ENCODE measurements at regions not wholly inside any gene's neighbourhood (a gene's known extent, or its start where the extent isn't known, plus 50 kb on each side); places are given as distances from the start of the nearest gene placed in this dataset.

DNA sequence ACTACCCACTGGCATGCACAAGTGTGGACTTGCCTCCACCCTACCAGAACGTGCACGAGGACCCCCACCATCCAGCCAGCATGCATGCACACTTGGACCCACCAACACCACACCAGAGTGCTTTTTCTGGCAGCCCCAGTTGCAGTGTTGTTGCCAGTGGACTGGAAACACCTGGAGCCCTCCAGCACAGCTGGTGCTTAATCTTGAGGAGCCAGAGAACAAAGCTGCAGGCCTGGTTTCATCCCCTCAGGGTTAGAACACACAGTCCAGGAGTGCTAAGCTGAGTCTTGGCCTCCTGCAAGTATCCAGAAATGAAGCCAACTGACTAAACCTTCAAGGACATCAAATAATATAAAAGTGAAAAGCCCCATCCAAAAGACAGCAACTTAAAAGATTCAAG, 888.0 kb downstream of the NTRK3 start:
- DNase-seq = no peak

DNA sequence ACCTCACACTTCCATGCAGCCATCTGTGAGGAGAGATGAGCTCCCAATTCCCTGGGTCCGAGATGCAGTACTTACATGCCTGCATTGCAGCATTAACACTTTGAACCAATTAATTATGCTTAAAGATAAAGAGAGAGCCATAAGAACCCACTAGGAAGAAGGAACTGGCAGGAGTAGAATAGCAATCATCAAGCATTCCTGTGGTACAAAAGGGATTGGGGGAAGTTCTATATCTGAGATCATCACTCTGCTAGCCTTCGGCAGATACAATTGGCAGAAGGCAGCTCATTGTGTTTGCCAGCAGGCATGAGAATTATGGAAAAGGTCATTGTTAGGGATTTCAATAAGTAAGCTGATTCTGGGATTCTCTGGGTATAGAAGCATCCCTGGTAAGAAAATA, 891.4 kb downstream of the NTRK3 start:
- DNase-seq = no peak

DNA sequence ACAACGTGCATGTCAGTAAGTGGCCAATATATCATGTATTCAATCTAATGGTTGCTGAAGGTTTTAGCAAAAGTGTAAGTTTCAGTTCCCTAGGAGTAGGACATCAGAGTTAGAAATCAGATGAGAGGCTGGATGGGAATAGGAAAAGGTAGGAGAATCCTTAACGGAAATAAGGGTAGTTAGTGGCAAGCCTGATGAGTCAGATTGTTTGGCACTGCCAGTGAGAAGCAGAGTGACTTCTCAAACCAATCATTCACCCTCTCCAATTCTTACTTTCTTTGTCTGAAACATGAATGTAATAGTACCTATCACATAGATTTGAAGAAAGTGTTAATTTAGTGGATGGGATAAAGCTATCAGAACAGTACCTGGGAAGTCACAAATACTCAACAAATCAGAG, 894.0 kb downstream of the NTRK3 start:
- DNase-seq = no peak

DNA sequence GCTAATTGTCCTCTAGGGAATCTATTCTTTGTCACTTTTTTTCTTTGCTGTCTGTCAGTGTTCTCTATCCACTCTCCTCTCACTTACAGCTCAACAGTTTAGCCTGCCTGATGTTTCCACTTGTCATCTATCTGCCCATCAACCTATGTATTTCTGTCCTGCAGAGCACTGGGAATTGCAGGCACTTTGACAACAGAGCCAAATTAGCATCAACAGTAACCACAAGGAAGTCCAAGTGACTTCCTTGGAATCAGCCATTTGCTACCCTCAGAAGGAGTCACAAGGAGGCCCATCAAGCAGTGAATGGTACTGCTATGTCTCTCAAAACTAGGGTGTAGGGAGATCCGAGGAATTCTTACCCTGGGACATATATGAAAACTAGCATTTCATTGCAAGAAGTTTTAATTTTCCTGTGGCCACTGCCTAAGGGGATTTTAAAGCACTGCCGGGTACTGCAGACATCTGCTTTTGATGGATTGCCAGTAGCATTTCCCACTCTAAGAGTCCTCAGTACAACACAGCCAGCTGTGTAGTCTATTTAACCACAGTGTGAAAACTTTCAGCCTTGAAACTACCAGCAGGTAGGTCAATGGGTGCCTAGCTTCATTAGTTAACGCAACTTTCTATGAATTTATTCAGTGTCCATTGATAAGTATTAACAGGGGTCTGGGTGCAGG, 898.8 kb downstream of the NTRK3 start:
- no peak for DNase-seq

GRCh38 chr15:87355946-87356345, 900.6 kb downstream of the NTRK3 start:
- no peak for DNase-seq

DNA sequence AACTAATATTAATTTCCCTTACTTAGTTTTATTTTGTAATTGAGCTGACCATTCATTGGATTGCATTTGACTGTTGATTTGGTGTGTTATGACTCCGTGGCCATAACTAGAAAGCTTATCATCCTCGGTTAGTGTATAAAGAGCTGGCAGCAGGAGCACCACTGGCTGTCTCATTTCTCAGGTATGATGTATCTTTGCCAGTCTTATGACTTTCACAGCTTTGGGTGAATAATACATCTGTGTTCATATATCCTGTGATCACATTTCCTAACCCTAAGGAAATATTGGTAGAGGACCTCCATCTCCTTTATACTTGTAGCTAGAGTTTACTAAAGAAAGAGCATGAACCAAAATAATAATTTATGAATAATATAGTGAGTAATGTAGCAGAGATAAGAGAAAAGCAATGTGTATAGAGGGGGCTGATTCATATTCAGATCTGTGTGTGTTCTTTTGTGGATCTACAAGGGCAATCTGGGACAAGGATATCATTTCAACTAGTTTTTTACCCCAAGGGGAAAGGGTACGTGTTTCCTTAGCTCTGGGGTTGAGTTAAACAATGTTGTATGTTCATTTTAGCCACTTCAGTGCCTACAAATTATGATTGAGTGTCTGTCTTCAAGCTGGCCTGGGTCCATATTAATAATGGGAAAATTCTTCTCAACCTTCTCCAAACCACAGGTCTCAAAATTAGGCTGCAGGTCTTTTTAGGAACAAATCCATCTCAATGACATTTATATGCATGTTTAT, 901.7 kb downstream of the NTRK3 start:
- no peak for DNase-seq

DNA sequence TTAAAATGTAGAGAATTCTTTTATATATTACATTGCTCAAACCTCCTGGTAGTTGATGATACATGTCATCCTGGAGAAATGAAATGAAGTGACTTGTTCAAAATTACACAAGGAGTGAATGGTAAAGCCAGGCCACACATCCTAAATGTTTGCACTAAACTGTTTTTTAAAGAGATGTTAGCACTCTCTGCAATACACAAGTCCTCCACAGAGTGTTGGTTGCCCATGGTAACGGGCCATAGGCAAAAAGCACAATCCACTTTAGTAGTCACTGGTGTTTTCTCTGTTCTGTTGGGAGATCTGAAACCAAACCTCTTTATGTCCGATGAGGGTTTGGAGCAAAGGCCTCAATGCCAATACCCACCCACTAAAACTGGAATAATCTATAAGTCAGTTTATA, 907.4 kb downstream of the NTRK3 start:
- peak in 1 of 56 donors; percentile 9 for DNase-seq

- no peak for DNase-seq
Observed at GRCh38 chr15:87348746-87349145, 907.8 kb downstream of the NTRK3 start.

DNA sequence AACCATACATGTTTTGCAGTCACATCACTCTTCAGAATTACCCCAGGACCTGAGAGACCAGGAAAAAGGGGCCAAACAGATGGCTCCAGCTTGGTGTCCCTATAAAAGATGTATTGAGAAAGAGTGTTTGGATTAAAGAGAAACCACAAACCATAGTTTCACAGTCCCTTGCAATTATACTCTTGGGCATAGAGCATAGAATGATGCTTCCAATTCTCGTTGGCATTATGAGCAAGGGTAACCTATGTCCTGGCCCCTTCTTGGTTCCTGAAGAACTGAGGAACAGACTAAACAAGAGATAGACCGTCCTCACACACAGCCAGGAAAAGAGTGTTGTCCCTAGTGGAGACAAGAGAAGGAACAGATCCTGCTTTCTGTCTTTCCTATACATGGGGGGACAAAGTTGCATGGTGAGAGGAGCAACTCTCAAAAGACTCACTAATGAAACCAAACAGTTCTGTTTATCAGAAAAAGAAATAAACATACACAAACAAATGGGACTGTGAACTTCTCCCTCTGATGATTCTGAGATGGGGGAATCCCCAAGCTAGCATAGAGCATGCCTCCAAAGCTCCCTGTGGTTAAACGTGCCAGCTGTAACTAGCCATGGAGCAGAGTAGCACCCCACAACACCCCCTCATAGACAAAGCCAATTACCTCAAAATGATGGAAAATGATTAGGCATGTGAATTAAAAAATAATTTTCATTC, 908.6 kb downstream of the NTRK3 start:
- DNase-seq = no peak

GRCh38 chr15:87345961-87346360, 910.6 kb downstream of the NTRK3 start:
- DNase-seq = no peak

- no peak for DNase-seq
Observed at GRCh38 chr15:87343966-87344365, 912.6 kb downstream of the NTRK3 start.

DNA sequence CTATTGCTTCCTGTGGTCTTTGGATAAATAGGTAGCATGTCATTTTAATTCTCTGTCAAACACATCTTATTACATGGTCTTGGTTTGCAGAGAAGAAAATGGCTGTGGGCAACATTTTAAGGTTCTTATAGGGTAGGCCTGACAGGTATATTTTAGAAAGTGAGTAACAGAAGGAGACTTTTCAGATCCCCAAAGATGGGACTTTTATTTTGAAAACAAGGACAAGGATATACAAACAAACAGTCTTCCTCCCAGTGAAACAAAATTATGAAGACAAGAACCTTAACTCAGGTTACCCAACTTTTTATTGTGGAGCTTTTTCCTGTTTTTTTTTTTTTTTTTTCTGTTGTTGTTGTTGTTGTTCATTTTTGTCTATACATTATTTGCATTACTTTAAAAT, 916.2 kb downstream of the NTRK3 start:
- no peak for DNase-seq

DNA sequence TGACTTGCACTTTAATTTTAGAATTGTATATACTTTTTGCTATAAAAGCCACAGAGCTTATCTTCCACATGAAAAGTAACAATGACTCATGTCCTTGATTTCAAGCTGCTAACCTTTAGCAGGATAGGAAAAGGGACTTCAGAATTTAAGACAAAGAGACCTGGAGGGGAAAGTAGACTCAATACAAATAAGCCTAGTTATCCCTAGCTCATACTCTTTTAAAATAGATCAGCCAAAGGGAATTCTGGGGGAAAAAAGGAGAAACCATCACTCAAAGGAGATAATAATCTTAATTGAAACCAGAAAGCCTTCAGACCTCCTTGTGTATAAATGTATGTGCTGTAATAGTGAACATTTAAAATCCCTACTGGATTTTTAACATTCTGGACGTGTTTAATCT, 930.3 kb downstream of the NTRK3 start:
- DNase-seq = no peak

GRCh38 chr15:87322870-87323269, 933.7 kb downstream of the NTRK3 start:
- DNase-seq = no peak

DNA sequence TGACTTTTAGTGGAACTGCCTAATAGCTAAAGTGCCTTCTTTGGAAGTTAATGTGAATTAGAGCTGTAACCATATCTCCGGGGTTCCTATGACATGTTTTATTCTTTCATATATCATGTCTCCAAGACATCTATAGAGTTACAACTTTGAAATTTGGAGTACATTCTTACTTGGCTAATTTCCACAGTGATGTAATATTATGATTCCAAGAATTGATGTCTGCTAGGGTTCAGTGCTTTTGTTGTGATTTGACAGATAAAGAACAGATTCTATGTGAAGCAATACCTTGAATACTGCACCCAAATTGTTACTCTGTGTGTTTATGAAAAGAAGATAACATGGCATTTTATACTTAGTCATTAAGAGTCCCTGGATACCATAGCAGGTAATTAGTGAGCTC, 934.3 kb downstream of the NTRK3 start:
- DNase-seq = no peak

- no peak for DNase-seq
Observed at GRCh38 chr15:87317900-87318299, 938.6 kb downstream of the NTRK3 start.

DNA sequence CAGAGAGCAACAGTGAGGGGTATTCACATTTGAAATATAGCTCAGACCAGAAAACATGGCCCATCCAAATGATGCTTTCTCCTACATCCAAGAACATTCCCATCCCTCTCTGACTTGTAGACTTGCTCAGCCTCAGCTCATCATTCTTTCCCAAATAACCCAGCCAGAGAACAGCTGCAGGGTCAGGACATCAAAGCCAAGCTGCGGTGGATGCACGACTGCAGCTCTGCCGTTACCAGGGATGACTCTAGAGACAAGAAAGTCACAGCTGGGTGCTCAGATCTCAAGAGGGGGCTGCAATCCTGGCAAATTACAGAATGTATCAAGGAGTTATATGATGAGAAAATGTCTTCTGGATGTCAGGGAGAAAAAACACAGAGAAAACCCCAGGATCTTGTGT, 944.3 kb downstream of the NTRK3 start:
- DNase-seq = no peak

- no peak for DNase-seq
Observed at GRCh38 chr15:87300146-87300545, 956.4 kb downstream of the NTRK3 start.

DNA sequence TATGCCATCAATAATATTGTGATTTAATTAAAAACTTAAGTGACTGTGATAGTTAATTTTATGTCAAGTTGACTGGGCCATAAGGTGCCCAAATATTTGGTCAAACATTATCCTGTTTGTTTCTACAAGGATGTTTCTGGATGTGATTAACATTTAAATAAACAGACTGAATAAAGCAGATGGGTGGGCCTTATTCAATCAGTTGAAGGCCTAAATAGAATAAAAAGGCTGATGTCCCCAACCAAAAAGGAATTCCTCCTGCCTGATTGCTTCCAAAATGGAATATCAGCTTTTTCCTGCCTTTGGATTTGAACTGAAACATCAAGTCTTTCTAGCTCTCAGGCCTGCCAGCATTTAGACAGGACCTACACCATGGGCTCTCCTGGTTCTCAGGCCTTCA, 961.7 kb downstream of the NTRK3 start:
- DNase-seq = no peak

DNA sequence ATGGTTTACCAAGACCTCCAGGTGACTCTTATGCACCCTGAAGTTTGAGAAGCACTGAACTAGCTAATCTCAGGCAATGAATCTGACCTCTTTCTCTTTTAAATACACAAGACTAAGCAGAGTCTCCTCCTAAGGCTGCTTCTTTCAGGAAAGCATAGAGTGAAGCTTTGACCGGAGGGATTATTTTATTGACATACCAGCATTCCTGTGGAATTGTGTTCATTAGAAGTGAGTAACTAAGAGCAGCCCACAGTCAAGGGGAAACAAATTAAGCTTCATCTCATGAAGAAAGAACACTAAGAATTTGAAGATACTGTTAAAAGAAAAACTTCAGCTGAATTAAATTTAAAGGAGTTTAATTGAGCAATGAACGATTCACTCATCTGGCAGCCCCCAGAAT, 963.5 kb downstream of the NTRK3 start:
- no peak for DNase-seq

GRCh38 chr15:87287156-87287555, 969.4 kb downstream of the NTRK3 start:
- no peak for DNase-seq

DNA sequence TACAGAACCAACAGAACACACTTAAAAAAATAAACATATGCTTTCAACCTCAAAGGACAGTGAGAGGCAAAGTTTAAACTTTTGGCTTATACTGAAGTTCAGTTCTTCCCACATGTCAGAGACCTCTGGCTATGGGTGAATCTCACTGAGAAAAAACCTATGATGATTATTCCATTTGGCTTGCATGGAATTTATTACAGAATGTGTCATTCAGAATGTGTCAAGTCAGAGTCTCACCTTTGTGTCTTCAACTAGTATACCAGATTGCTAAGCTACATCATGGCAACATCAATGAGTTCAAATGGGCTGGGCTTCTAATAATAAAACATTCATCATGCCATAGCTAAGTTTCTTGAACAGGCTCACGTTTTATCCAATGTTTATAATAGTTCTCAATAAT, 987.0 kb downstream of the NTRK3 start:
- no peak for DNase-seq

DNA sequence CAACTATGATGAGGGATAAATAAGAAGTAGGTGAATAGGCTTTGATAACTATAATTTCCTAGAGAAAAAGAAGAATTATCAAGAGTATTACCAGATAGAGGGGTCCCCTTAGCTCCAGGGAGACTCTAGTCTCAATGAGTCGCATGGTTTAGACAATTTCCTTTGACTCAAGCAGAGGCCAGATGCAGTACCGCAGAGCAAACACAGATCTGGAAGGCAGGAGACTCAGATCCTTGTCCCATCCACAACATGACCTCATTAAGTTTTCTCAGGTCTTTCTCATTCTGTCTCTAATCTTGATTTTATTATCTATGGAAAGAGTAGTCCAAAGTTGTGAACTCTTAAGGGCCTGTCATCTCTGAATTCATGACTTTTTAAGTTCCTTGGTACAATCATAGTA, 987.9 kb downstream of the NTRK3 start:
- DNase-seq = no peak

All from amygdala (tissue), 56 donors.